ENCODE measurements at regions not wholly inside any gene's neighbourhood (a gene's known extent, or its start where the extent isn't known, plus 50 kb on each side); places are given as distances from the start of the nearest gene placed in this dataset.

DNA sequence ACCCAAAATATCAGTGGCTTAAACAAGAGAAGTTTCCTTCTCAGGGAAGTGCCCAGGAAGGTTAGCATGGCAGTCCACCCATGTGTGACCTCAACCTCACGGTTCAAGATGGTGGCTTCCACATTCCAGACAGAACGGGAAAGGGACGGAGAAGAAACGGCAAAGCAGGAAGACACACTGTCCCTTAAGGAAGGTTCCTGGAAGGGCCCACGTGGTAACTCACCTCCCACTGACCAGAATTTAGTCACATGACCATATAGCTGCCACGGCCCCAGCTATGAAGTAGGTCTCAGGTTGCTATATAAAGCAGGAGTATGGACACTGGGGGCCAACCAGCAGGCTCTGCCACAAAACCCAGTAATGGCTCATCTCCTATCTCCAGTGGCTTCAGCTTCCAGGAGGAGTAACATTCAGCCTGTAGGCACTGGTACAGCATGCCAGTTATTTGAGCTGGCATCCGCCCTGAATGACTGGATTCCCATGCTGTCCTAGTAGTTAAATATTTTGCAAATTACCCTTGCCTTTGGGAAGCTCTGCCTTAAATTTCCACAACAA, 278.5 kb upstream of the KLF14 start:
- Histone ChIP-seq H3K36me3 (ENCODE audit: control insufficient read depth in 2 of 2, extremely low read depth in 1 of 2, insufficient read depth in 2 of 2, low read length in 2 of 2) (no peaks in the 10 kb centered on the region), H3K27ac (ENCODE audit: insufficient read depth, low read depth, low read length) (no peak overlapping the region), H3K27me3 (ENCODE audit: control insufficient read depth in 2 of 2, insufficient read depth in 2 of 2, low read length in 2 of 2) (no peaks in the 10 kb centered on the region), H3K79me2 (ENCODE audit: control insufficient read depth, insufficient read depth, low read length) (peaks cover 3% of the 10 kb centered on the region), H3K9ac (replicated peaks; ENCODE audit: extremely low read depth, insufficient read depth, low read length) (no peak overlapping the region), H3K9me3 (replicated peaks; ENCODE audit: control insufficient read depth, insufficient read depth, low read length) (no peaks in the 10 kb centered on the region), H3K4me1 (ENCODE audit: control insufficient read depth, extremely low read depth, insufficient read depth, low read length) (peaks cover 11% of the 10 kb centered on the region), H4K20me1 (replicated peaks; ENCODE audit: control insufficient read depth, extremely low read depth, insufficient read depth, low read length) (no peaks in the 10 kb centered on the region), H3K4me2 (ENCODE audit: insufficient read depth, low read length) (no peak overlapping the region), H2AFZ (ENCODE audit: low read depth, low read length) (no peak overlapping the region), H3K4me3 (replicated peaks in 1 of 3; ENCODE audit: insufficient read depth in 1 of 3, low read depth in 1 of 3, low read length in 3 of 3) (no peak overlapping the region), H3K9me1 (replicated peaks; ENCODE audit: control insufficient read depth, extremely low read depth, insufficient read depth, low read length) (no peaks in the 10 kb centered on the region)
- DNase-seq (ENCODE audit: low read depth, low spot score) (no peak), FAIRE-seq (no peak)
- ChIA-PET CTCF (interaction anchor here (1.0 to 1.6 kb wide), 5 partner anchors 10 to 117 kb away, joined by 3 to 7 read pairs (median 3); no protein-coding TSS in a partner anchor), POLR2A (no interaction called here)
- dilution Hi-C loops (cut with MboI; ENCODE audit: extremely low pct_ligation_motif_present, low sequenced_read_pairs) (no loop called here), intact Hi-C loops (cut with micrococcal nuclease) (no loop called here)
- TF ChIP-seq, protein P1, sequence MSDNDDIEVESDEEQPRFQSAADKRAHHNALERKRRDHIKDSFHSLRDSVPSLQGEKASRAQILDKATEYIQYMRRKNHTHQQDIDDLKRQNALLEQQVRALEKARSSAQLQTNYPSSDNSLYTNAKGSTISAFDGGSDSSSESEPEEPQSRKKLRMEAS (IDR thresholded peaks at IDR 0.05; ENCODE audit: insufficient read depth, insufficient read length): no peak
- TF ChIP-seq JUN (IDR thresholded peaks at IDR 0.05; ENCODE audit: borderline replicate concordance, insufficient read depth, insufficient read length, low read depth) (no peak), POLR2AphosphoS5 (IDR thresholded peaks at IDR 0.05; ENCODE audit: insufficient read depth, low read depth, low read length) (no peak), GATA2 (IDR thresholded peaks at IDR 0.05; ENCODE audit: insufficient read depth, insufficient read length, low read depth, low read length) (no peak), POLR2A (IDR thresholded peaks at IDR 0.05; ENCODE audit: low read depth, low read length) (no peak), FOS (IDR thresholded peaks at IDR 0.05; ENCODE audit: borderline replicate concordance, insufficient read depth, low read length) (no peak), MYC (IDR thresholded peaks at IDR 0.05; ENCODE audit: low read depth, low read length) (no peak), EZH2 (IDR thresholded peaks at IDR 0.05; ENCODE audit: borderline replicate concordance, low read depth, low read length, severe bottlenecking) (no peak)
- TF ChIP-seq, protein P2, sequence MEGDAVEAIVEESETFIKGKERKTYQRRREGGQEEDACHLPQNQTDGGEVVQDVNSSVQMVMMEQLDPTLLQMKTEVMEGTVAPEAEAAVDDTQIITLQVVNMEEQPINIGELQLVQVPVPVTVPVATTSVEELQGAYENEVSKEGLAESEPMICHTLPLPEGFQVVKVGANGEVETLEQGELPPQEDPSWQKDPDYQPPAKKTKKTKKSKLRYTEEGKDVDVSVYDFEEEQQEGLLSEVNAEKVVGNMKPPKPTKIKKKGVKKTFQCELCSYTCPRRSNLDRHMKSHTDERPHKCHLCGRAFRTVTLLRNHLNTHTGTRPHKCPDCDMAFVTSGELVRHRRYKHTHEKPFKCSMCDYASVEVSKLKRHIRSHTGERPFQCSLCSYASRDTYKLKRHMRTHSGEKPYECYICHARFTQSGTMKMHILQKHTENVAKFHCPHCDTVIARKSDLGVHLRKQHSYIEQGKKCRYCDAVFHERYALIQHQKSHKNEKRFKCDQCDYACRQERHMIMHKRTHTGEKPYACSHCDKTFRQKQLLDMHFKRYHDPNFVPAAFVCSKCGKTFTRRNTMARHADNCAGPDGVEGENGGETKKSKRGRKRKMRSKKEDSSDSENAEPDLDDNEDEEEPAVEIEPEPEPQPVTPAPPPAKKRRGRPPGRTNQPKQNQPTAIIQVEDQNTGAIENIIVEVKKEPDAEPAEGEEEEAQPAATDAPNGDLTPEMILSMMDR (IDR thresholded peaks at IDR 0.05; ENCODE audit: extremely low read depth in 1 of 2, insufficient read depth in 1 of 2, low read depth in 1 of 2, low read length in 2 of 2): no peak
- BruUV-seq (replicated peaks): no TSS peak
